ENCODE measurements at regions not wholly inside any gene's neighbourhood (a gene's known extent, or its start where the extent isn't known, plus 50 kb on each side); places are given as distances from the start of the nearest gene placed in this dataset.

DNA sequence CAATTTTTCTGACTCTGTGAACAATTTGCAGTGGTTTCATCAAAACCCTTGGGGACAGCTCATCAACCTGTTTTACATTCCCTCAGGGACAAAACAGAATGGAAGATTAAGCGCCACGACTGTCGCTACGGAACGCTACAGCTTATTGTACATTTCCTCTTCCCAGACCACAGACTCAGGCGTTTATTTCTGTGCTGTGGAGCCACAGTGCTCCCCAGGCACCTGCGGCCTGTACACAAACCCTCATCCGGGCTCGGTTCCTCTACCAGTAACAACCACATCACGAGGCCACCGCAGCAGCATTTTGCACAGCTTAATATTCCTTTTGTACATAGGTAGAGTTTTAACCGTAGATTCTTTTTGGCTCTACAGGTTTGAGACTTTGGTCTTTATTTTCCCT is 397.4 kb upstream of the OR4E1 start:
- Histone ChIP-seq H3K4me1 (ENCODE audit: low read depth) (peaks cover 5% of the 10 kb centered on the region), H3K27me3 (peaks cover 3% of the 10 kb centered on the region), H3K36me3 (no peaks in the 10 kb centered on the region), H3K9me3 (ENCODE audit: low read depth) (no peaks in the 10 kb centered on the region), H3K27ac (no peak overlapping the region), H3K4me3 (no peak overlapping the region)
- no peak for DNase-seq (ENCODE audit: low read depth in 1 of 2, low spot score in 1 of 2)
- TF ChIP-seq, protein P1, sequence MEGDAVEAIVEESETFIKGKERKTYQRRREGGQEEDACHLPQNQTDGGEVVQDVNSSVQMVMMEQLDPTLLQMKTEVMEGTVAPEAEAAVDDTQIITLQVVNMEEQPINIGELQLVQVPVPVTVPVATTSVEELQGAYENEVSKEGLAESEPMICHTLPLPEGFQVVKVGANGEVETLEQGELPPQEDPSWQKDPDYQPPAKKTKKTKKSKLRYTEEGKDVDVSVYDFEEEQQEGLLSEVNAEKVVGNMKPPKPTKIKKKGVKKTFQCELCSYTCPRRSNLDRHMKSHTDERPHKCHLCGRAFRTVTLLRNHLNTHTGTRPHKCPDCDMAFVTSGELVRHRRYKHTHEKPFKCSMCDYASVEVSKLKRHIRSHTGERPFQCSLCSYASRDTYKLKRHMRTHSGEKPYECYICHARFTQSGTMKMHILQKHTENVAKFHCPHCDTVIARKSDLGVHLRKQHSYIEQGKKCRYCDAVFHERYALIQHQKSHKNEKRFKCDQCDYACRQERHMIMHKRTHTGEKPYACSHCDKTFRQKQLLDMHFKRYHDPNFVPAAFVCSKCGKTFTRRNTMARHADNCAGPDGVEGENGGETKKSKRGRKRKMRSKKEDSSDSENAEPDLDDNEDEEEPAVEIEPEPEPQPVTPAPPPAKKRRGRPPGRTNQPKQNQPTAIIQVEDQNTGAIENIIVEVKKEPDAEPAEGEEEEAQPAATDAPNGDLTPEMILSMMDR (IDR thresholded peaks at IDR 0.05; ENCODE audit: low read depth, low read length) = no peak

DNA sequence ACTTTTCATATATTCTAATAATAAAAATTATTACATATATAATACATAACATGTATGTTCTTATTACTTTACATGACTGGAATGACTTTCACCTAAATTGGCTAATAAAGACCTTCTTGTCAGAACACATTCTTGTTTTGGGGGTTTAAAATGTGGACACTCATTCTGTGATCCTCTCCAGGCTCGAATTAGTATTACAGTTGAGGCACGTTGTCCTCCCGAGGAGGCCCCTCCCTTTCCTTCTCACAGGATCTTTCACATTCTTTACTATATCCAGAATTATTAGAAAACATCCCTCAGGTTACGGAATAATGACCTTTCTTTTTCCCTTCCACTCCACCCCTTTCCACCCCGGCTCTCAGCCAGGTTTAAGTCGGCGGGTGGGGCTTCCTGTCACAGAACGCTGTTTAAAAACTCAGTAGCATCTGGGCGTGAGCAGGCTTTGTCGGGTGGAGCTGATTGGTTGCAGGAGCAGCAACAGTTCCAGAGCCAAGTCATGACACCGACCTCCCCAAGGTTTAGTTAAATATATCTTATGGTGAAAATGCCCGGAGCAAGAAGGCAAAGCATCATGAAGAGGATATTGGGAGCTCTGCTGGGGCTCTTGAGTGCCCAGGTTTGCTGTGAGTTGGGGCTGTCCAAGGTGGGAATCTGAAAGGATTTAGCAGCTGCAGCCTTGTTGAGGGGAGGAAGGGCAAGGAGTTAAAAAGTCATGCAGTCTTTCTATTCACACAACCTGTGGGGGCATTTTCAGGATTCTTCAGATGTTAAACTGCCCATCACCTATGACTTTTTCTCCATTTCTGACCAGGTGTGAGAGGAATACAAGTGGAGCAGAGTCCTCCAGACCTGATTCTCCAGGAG is 396.7 kb upstream of the OR4E1 start:
- no peak overlapping the region for H3K27ac ChIP-seq
- H3K9me3 ChIP-seq (ENCODE audit: low read depth) = no peaks in the 10 kb centered on the region
- peaks cover 5% of the 10 kb centered on the region for H3K4me1 ChIP-seq (ENCODE audit: low read depth)
- DNase-seq (ENCODE audit: low read depth in 1 of 2, low spot score in 1 of 2) = peak; percentile 6 to 22
- H3K27me3 ChIP-seq = peaks cover 6% of the 10 kb centered on the region
- H3K4me3 ChIP-seq = no peak overlapping the region
- no peaks in the 10 kb centered on the region for H3K36me3 ChIP-seq
- TF ChIP-seq, protein P1 (IDR thresholded peaks at IDR 0.05; ENCODE audit: low read depth, low read length) = no peak

DNA sequence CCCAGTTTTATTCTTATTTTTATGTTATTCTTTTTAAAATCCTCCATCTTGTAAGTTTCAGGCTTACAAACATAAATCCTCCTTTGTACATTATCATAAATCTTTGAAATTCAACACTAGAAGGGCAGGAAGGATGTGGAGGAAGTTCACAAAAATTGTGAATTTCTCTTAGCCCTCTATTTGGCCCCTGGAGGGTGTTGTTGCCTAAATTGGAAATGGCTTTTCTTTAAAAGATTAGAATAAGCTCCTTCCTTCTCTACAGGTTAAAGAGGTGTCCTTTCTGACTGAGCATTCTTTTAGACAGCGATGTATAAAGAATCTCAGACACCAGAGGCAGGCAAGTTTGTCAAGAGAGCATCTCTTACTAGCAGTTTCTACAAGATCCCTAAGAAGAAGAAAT is 391.7 kb upstream of the OR4E1 start:
- no peak for DNase-seq (ENCODE audit: low read depth in 1 of 2, low spot score in 1 of 2)
- no peak overlapping the region for H3K4me3 ChIP-seq
- H3K9me3 ChIP-seq (ENCODE audit: low read depth) = no peaks in the 10 kb centered on the region
- peaks cover 6% of the 10 kb centered on the region for H3K27me3 ChIP-seq
- H3K4me1 ChIP-seq (ENCODE audit: low read depth) = peaks cover 3% of the 10 kb centered on the region
- no peak overlapping the region for H3K27ac ChIP-seq
- no peaks in the 10 kb centered on the region for H3K36me3 ChIP-seq
- TF ChIP-seq, protein P1 (IDR thresholded peaks at IDR 0.05; ENCODE audit: low read depth, low read length) = no peak

DNA sequence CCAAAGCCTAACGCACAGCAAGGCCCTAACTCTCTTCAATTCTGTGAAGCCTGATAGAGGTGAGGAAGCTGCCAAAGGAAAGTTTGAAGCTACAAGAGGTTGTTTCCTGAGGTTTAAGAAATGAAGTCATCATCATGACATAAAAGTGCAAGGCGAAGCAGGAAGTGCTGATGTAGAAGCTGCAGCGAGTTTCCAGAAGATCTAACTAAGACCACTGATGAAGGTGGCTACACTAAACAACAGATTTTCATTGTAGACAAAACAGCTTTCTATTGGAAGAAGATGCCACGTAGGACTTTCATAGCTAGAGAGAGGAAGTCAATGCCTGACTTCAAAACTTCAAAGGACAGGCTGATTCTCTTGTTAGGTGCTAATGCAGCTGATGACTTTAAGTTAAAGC is 385.6 kb upstream of the OR4E1 start:
- H3K4me1 ChIP-seq (ENCODE audit: low read depth) = no peaks in the 10 kb centered on the region
- no peaks in the 10 kb centered on the region for H3K9me3 ChIP-seq (ENCODE audit: low read depth)
- no peak overlapping the region for H3K4me3 ChIP-seq
- H3K36me3 ChIP-seq = no peaks in the 10 kb centered on the region
- H3K27ac ChIP-seq = no peak overlapping the region
- TF ChIP-seq, protein P1 (IDR thresholded peaks at IDR 0.05; ENCODE audit: low read depth, low read length) = no peak
- DNase-seq (ENCODE audit: low read depth in 1 of 2, low spot score in 1 of 2) = no peak
- H3K27me3 ChIP-seq = no peaks in the 10 kb centered on the region

DNA sequence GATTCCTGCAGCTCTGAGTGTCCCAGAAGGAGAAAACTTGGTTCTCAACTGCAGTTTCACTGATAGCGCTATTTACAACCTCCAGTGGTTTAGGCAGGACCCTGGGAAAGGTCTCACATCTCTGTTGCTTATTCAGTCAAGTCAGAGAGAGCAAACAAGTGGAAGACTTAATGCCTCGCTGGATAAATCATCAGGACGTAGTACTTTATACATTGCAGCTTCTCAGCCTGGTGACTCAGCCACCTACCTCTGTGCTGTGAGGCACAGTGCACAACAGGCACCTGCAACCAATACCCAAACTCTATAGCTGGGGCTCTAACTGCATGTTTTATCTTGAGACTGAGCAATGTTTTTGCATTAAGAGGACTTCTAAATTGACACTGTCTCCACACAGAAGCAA is 379.2 kb upstream of the OR4E1 start:
- no peak overlapping the region for H3K4me3 ChIP-seq
- no peak overlapping the region for H3K27ac ChIP-seq
- TF ChIP-seq, protein P1 (IDR thresholded peaks at IDR 0.05; ENCODE audit: low read depth, low read length) = no peak
- H3K9me3 ChIP-seq (ENCODE audit: low read depth) = no peaks in the 10 kb centered on the region
- H3K4me1 ChIP-seq (ENCODE audit: low read depth) = no peaks in the 10 kb centered on the region
- H3K27me3 ChIP-seq = no peaks in the 10 kb centered on the region
- no peaks in the 10 kb centered on the region for H3K36me3 ChIP-seq
- DNase-seq (ENCODE audit: low read depth in 1 of 2, low spot score in 1 of 2) = peak in 1 of 2 donors; percentile 10
